ENCODE measurements at regions not wholly inside any gene's neighbourhood (a gene's known extent, or its start where the extent isn't known, plus 50 kb on each side); places are given as distances from the start of the nearest gene placed in this dataset.

DNA sequence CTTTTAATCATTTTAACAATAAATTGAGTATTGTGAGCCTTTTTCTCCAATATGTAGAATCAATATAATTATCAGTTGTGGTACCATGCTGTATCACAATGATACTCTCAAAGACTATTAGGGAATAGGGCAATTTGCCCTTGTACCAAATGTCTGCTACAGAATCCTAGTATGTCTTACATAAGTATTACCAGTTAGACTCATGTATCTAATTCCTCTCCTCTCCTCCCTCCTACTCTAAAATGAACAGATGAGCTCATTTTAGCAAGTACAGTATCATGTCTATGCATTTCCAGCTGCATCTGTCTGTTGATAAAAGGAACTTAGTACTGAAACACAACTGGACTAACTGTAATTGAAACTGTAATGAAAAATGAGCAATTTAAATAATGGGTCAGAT, 124.3 kb upstream of the ATP11B start:
- TF ChIP-seq, protein P1, sequence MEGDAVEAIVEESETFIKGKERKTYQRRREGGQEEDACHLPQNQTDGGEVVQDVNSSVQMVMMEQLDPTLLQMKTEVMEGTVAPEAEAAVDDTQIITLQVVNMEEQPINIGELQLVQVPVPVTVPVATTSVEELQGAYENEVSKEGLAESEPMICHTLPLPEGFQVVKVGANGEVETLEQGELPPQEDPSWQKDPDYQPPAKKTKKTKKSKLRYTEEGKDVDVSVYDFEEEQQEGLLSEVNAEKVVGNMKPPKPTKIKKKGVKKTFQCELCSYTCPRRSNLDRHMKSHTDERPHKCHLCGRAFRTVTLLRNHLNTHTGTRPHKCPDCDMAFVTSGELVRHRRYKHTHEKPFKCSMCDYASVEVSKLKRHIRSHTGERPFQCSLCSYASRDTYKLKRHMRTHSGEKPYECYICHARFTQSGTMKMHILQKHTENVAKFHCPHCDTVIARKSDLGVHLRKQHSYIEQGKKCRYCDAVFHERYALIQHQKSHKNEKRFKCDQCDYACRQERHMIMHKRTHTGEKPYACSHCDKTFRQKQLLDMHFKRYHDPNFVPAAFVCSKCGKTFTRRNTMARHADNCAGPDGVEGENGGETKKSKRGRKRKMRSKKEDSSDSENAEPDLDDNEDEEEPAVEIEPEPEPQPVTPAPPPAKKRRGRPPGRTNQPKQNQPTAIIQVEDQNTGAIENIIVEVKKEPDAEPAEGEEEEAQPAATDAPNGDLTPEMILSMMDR (conservative IDR thresholded peaks at IDR 0.05; ENCODE audit: low read length), result no peak
- TF ChIP-seq EZH2phosphoT487 (IDR thresholded peaks at IDR 0.05; ENCODE audit: borderline replicate concordance, low read depth, low read length), result no peak
